H9 (cell line): ENCODE measurements at regions not wholly inside any gene's neighbourhood (a gene's known extent, or its start where the extent isn't known, plus 50 kb on each side); places are given as distances from the start of the nearest gene placed in this dataset.
"Not testable (repeated sequence)": the region's sequence is repeated elsewhere in the genome, so short reads cannot be mapped to it uniquely, and the experiment has no call there.

Source experiments
- DNase-seq: peaks from one replicate; pipeline ENCODE4 v3.0.0-alpha.2; 2017
- H2AFZ ChIP-seq: one replicate; pipeline ENCODE4 v1.6.1; 2013; ENCODE audit warnings: mild to moderate bottlenecking, low read length, control low read depth, moderate library complexity
- H2AK5ac ChIP-seq: 2 replicates; pipeline ENCODE4 v1.6.1; 2013; ENCODE audit warnings: low read length, control low read depth, mixed read lengths; ENCODE audit not compliant: insufficient read length
- H2BK120ac ChIP-seq: one replicate; pipeline ENCODE4 v1.6.1; 2013; ENCODE audit warnings: low read depth, mild to moderate bottlenecking, low read length, control low read depth, inconsistent platforms; ENCODE audit not compliant: poor library complexity, severe bottlenecking
- H2BK12ac ChIP-seq: 2 replicates; pipeline ENCODE4 v1.6.1; 2013; ENCODE audit warnings: low read length, control low read depth, mixed read lengths, low read depth; ENCODE audit not compliant: insufficient read length
- H2BK15ac ChIP-seq: 2 replicates; pipeline ENCODE4 v1.6.1; 2013; ENCODE audit warnings: low read depth, low read length, control low read depth
- H2BK20ac ChIP-seq: one replicate; pipeline ENCODE4 v1.6.1; 2013; ENCODE audit warnings: low read depth, mild to moderate bottlenecking, low read length, control low read depth, inconsistent platforms; ENCODE audit not compliant: poor library complexity, severe bottlenecking
- H2BK5ac ChIP-seq: 2 replicates; pipeline ENCODE4 v1.6.1; 2013; ENCODE audit warnings: low read length, control low read depth, mixed read lengths; ENCODE audit not compliant: insufficient read length
- H3K14ac ChIP-seq: 2 replicates; pipeline ENCODE4 v1.6.1; 2013; ENCODE audit warnings: low read length, control low read depth; ENCODE audit not compliant: insufficient read depth
- H3K18ac ChIP-seq: 2 replicates; pipeline ENCODE4 v1.6.1; 2013; ENCODE audit warnings: low read depth, mild to moderate bottlenecking, mixed read lengths, low read length, control low read depth; ENCODE audit not compliant: insufficient read length
- H3K23ac ChIP-seq: 2 replicates; pipeline ENCODE4 v1.6.1; 2013; ENCODE audit warnings: low read length, control low read depth, mixed read lengths, low read depth; ENCODE audit not compliant: insufficient read length
- H3K23me2 ChIP-seq: 2 replicates; pipeline ENCODE4 v1.6.1; 2013; ENCODE audit warnings: low read depth, mild to moderate bottlenecking, mixed read lengths, low read length, control low read depth; ENCODE audit not compliant: insufficient read length, poor library complexity, severe bottlenecking
- H3K27ac ChIP-seq: 2 replicates; pipeline ENCODE4 v1.5.1; 2013; ENCODE audit warnings: low read length, control low read depth, mixed read lengths, low read depth; ENCODE audit not compliant: insufficient read length
- H3K27me3 ChIP-seq: 2 replicates; pipeline ENCODE4 v1.6.1; 2013; ENCODE audit warnings: low read length, control low read depth, inconsistent platforms; ENCODE audit not compliant: insufficient read depth
- H3K4ac ChIP-seq: 2 replicates; pipeline ENCODE4 v1.6.1; 2013; ENCODE audit warnings: low read depth, mild to moderate bottlenecking, control low read depth, inconsistent platforms, low read length, moderate library complexity
- H3K4me1 ChIP-seq: 2 replicates; pipeline ENCODE4 v1.6.1; 2013; ENCODE audit warnings: low read length, control low read depth, inconsistent platforms; ENCODE audit not compliant: insufficient read depth
- H3K4me2 ChIP-seq: 2 replicates; pipeline ENCODE4 v1.6.1; 2013; ENCODE audit warnings: low read length, control low read depth, mixed read lengths; ENCODE audit not compliant: insufficient read length, insufficient read depth
- H3K56ac ChIP-seq: 2 replicates; pipeline ENCODE4 v1.6.1; 2013; ENCODE audit warnings: low read depth, mild to moderate bottlenecking, mixed read lengths, low read length, control low read depth; ENCODE audit not compliant: insufficient read length
- H3K79me1 ChIP-seq: 2 replicates; pipeline ENCODE4 v1.6.1; 2013; ENCODE audit warnings: low read depth, mild to moderate bottlenecking, moderate library complexity, low read length, control low read depth, inconsistent platforms; ENCODE audit not compliant: insufficient read depth, poor library complexity, severe bottlenecking
- H3K79me2 ChIP-seq: 2 replicates; pipeline ENCODE4 v1.6.1; 2013; ENCODE audit warnings: low read length, control low read depth, inconsistent platforms; ENCODE audit not compliant: insufficient read depth
- H3K9ac ChIP-seq: 2 replicates; pipeline ENCODE4 v1.6.1; 2013; ENCODE audit warnings: low read length, control low read depth, mixed read lengths; ENCODE audit not compliant: insufficient read length; ENCODE audit errors: extremely low read depth
- H3K9me3 ChIP-seq: one replicate; pipeline ENCODE4 v1.6.1; 2013; ENCODE audit warnings: low read depth, low read length, inconsistent platforms; ENCODE audit not compliant: control insufficient read depth
- H3T11ph ChIP-seq: one replicate; pipeline ENCODE4 v1.6.1; 2013; ENCODE audit warnings: mild to moderate bottlenecking, low read length, control low read depth, inconsistent platforms
- H4K20me1 ChIP-seq: one replicate; pipeline ENCODE4 v1.6.1; 2013; ENCODE audit not compliant: control insufficient read depth, insufficient read length, insufficient read depth
- H4K5ac ChIP-seq: 2 replicates; pipeline ENCODE4 v1.6.1; 2013; ENCODE audit warnings: low read depth, mild to moderate bottlenecking, mixed read lengths, low read length, control low read depth; ENCODE audit not compliant: insufficient read length
- H4K8ac ChIP-seq: replicated peaks from 2 replicates; pipeline ENCODE4 v1.6.1; 2013; ENCODE audit warnings: low read length, control low read depth, mixed read lengths, low read depth; ENCODE audit not compliant: insufficient read length
- H4K91ac ChIP-seq: 2 replicates; pipeline ENCODE4 v1.6.1; 2013; ENCODE audit warnings: low read depth, mild to moderate bottlenecking, moderate library complexity, mixed read lengths, low read length, control low read depth; ENCODE audit not compliant: insufficient read length
- H3K27ac Mint-ChIP-seq, 3 experiments: 2 replicates in 2 of 3; 3 replicates in 1 of 3; pipeline ENCODE4 v1.8.0; 2020 to 2021; ENCODE audit warnings: mixed read lengths in 3 of 3, mild to moderate bottlenecking in 1 of 3, moderate library complexity in 1 of 3
- H3K27me3 Mint-ChIP-seq: 2 replicates; pipeline ENCODE4 v1.8.0; 2021; ENCODE audit warnings: low read depth, mild to moderate bottlenecking, moderate library complexity, mixed read lengths
- H3K36me3 Mint-ChIP-seq, 3 experiments: 2 replicates in 2 of 3; 3 replicates in 1 of 3; pipeline ENCODE4 v1.8.0; 2020 to 2021; ENCODE audit warnings: low read depth in 3 of 3, mixed read lengths in 3 of 3; ENCODE audit not compliant: insufficient read depth in 1 of 3
- H3K4me1 Mint-ChIP-seq, 2 experiments: 2 replicates each; pipeline ENCODE4 v1.8.0; 2020; ENCODE audit warnings: mixed read lengths in 2 of 2
- H3K4me3 Mint-ChIP-seq, 2 experiments: 2 replicates in 1 of 2; 3 replicates in 1 of 2; pipeline ENCODE4 v1.8.0; 2020 to 2021; ENCODE audit warnings: mild to moderate bottlenecking in 2 of 2, mixed read lengths in 2 of 2, moderate library complexity in 1 of 2
- H3K9me3 Mint-ChIP-seq, 2 experiments: 2 replicates in 1 of 2; 3 replicates in 1 of 2; pipeline ENCODE4 v1.8.0; 2020; ENCODE audit warnings: mild to moderate bottlenecking in 2 of 2, mixed read lengths in 2 of 2, moderate library complexity in 1 of 2
- WGBS: extraction: QIAGEN DNeasy Blood & Tissue Kit; methylation state at CpG from one replicate; pipeline ENCODE4 v1.1.7; 2013; ENCODE audit warnings: missing lambda C conversion rate, low lambda C conversion rate, mixed read lengths; ENCODE audit not compliant: insufficient read length; ENCODE audit errors: extremely low coverage; 5-methylcytosine and 5-hydroxymethylcytosine counted together

- not testable (repeated sequence) for H3K23ac ChIP-seq, H3K18ac ChIP-seq, H2BK15ac ChIP-seq, H3K27me3 Mint-ChIP-seq, H3K27me3 ChIP-seq, H4K5ac ChIP-seq, H2BK12ac ChIP-seq, H3K4ac ChIP-seq, DNase-seq, H2BK120ac ChIP-seq, H4K8ac ChIP-seq, H2BK5ac ChIP-seq, H3K79me2 ChIP-seq, H3K14ac ChIP-seq, H3T11ph ChIP-seq, H4K91ac ChIP-seq, H2AFZ ChIP-seq, H3K79me1 ChIP-seq, H3K9me3 ChIP-seq, H2AK5ac ChIP-seq, H4K20me1 ChIP-seq, H3K56ac ChIP-seq, H3K23me2 ChIP-seq, H2BK20ac ChIP-seq
- H3K4me3 Mint-ChIP-seq: peak overlapping the region; percentile 97 to 98
- Histone ChIP-seq H3K9ac (peak overlapping the region; percentile 76), H3K4me2 (peak overlapping the region; percentile 45), H3K27ac (peak overlapping the region; percentile 79), H3K4me1 (peaks cover 12% of the 10 kb centered on the region; the same call in 1 of the 2 replicates)
- WGBS: no CpG with 5 or more reads among the region's 15 CpGs
- peaks cover 45 to 51% (median 45%) of the 10 kb centered on the region in 3 experiments for H3K36me3 Mint-ChIP-seq
- peak overlapping the region; percentile 98 to 99 (median 98) for H3K27ac Mint-ChIP-seq
- peaks cover 47 to 68% of the 10 kb centered on the region in 2 experiments for H3K4me1 Mint-ChIP-seq
- H3K9me3 Mint-ChIP-seq: peaks cover 0 to 13% of the 10 kb centered on the region in 2 experiments; a peak in 3 of 5 replicates
These were observed 52.1 kb upstream of the FAM124A start for GRCh38 chr13:51170128-51170497.

- Mint-ChIP-seq H3K36me3 (peaks cover 39 to 46% (median 39%) of the 10 kb centered on the region in 3 experiments), H3K4me3 (peak overlapping the region; percentile 97 to 98), H3K9me3 (peaks cover 0 to 13% of the 10 kb centered on the region in 2 experiments; a peak in 3 of 5 replicates), H3K27ac (peak overlapping the region; percentile 98 to 99 (median 98)), H3K4me1 (peaks cover 46 to 66% of the 10 kb centered on the region in 2 experiments)
- not testable (repeated sequence) for H2BK20ac ChIP-seq, H2BK15ac ChIP-seq, H3K4ac ChIP-seq, H3K23ac ChIP-seq, H3K56ac ChIP-seq, H4K8ac ChIP-seq, H2AK5ac ChIP-seq, H3T11ph ChIP-seq, H4K5ac ChIP-seq, H4K20me1 ChIP-seq, H3K9me3 ChIP-seq, H3K27me3 Mint-ChIP-seq, H3K79me2 ChIP-seq, H2BK120ac ChIP-seq, H3K27me3 ChIP-seq, H2AFZ ChIP-seq, H3K23me2 ChIP-seq, H4K91ac ChIP-seq, H3K79me1 ChIP-seq
- peak overlapping the region; percentile 74 for H3K18ac ChIP-seq
- DNase-seq: peak; percentile 84
- WGBS: no CpG with 5 or more reads among the region's 5 CpGs
- peak overlapping the region; percentile 76 for H3K9ac ChIP-seq
- H2BK12ac ChIP-seq: peak overlapping the region; percentile 53
- peak overlapping the region; percentile 79 for H2BK5ac ChIP-seq
- H3K4me2 ChIP-seq: peak overlapping the region; percentile 45
- H3K14ac ChIP-seq: peak overlapping the region; percentile 78
- H3K4me1 ChIP-seq: peaks cover 12% of the 10 kb centered on the region; the same call in 1 of the 2 replicates
- H3K27ac ChIP-seq: peak overlapping the region; percentile 100
These were observed 52.7 kb upstream of the FAM124A start for GRCh38 chr13:51169303-51170127.
